ENCODE measurements at regions not wholly inside any gene's neighbourhood (a gene's known extent, or its start where the extent isn't known, plus 50 kb on each side); places are given as distances from the start of the nearest gene placed in this dataset.

- Mint-ChIP-seq H3K9me3 (no peaks in the 10 kb centered on the region), H3K36me3 (ENCODE audit: insufficient read depth) (no peaks in the 10 kb centered on the region), H3K4me3 (no peak overlapping the region), H3K27me3 (peaks cover 53 to 58% of the 10 kb centered on the region in 2 donors), H3K4me1 (ENCODE audit: low read depth in 2 of 2) (no peaks in the 10 kb centered on the region), H3K27ac (no peak overlapping the region)
- ATAC-seq (replicated peaks) = no peak
- no peak for DNase-seq
Observed at GRCh38 chr3:124516333-124516732, 213.9 kb upstream of the UMPS start.

DNA sequence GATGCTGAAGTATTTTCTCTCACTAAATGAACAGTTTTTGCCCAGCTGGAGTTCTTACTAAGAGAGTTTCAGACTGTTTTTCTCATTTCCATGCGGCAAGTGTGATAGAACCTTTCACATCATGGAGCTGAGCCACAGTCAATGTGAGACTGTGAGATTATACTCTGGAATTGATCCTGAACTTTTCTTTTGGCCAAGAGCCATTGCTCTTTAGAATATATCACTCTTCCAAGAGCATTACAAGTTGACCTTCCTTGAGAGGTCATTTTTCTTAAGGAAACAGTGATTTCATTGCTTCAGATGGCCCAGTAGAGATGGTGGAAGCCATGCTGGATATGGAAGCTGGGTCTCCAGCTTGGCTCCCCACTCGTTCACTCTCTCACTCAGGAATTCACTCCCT lies 212.9 kb upstream of the UMPS start:
- Mint-ChIP-seq H3K36me3 (ENCODE audit: insufficient read depth) (no peaks in the 10 kb centered on the region), H3K4me1 (ENCODE audit: low read depth in 2 of 2) (no peaks in the 10 kb centered on the region), H3K9me3 (no peaks in the 10 kb centered on the region), H3K4me3 (no peak overlapping the region), H3K27me3 (peaks cover 51% of the 10 kb centered on the region in 2 donors), H3K27ac (no peak overlapping the region)
- ATAC-seq (replicated peaks) = no peak
- no peak for DNase-seq

DNA sequence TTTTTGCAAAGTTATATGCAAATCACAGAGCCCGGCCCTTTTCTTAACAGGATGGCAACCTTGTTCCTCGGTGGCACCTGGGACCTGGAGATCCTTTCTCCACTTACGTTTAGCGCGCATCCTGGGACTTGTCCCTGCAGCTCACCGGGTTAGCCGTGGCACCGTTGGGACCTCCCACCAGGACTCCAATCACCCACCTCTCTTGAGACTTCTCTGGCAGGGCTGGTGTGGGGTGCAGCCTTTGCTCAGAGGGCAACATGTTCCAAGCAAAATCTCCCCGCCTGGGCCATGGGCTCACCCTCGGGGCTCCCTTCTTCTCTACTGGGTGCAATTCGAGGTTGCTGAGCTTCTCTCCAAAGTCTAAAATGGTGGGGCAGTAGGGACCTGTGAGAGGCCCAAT lies 211.9 kb upstream of the UMPS start:
- Mint-ChIP-seq H3K4me3 (no peak overlapping the region), H3K27me3 (peaks cover 42 to 44% of the 10 kb centered on the region in 2 donors), H3K4me1 (ENCODE audit: low read depth in 2 of 2) (no peaks in the 10 kb centered on the region), H3K36me3 (ENCODE audit: insufficient read depth) (no peaks in the 10 kb centered on the region), H3K9me3 (no peaks in the 10 kb centered on the region), H3K27ac (no peak overlapping the region)
- DNase-seq (no peak), ATAC-seq (replicated peaks) (no peak)

GRCh38 chr3:124519591-124520194 lies 210.6 kb upstream of the UMPS start:
- Mint-ChIP-seq H3K9me3 (no peaks in the 10 kb centered on the region), H3K27ac (no peak overlapping the region), H3K27me3 (peaks cover 30 to 37% of the 10 kb centered on the region in 2 donors), H3K4me1 (ENCODE audit: low read depth in 2 of 2) (no peaks in the 10 kb centered on the region), H3K36me3 (ENCODE audit: insufficient read depth) (no peaks in the 10 kb centered on the region), H3K4me3 (no peak overlapping the region)
- ATAC-seq (replicated peaks) = no peak
- no peak for DNase-seq

DNA sequence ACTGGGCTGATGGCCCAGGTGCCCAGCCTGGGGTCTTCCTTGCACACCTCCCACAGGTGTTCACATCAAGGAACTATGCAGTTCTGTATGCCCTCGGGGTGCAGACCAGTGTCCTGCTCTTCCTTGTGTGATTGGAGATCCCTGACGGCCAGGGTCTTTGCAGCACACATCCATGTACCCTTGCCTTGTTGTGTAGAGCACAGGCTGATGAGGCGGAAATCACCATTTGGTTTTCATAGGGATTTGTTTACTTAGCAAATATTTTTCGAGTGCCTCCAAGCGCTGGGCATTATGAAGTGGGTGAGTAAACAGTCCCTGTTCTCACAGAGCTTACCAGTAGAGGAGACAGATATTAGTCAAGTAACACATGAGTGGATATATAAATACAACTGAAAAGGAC lies 209.3 kb upstream of the UMPS start:
- H3K9me3 Mint-ChIP-seq = no peaks in the 10 kb centered on the region
- H3K27ac Mint-ChIP-seq = no peak overlapping the region

DNA sequence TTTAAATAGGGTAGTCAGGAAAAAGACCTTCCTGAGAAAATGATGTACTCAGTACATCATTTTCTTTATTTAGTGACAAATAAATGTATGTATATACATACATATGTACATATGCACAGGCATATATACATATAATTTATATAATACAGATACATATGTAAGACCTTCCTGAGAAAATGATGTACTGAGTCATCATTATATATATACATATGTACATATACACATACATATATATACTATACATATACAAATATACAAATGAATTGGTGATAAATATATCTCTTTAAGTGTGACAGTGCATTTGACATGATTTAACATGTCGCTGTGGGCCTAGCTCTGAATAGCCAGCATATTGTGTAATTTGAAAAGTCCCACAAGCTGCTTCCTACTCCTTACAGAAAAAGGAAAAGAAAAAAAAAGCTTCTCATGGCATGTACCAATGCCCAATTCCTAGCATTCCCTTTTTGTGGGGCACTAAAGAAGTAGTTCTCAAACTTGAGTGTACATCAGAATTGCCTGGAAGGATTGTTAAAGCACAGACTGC lies 208.1 kb upstream of the UMPS start:
- Mint-ChIP-seq H3K36me3 (ENCODE audit: insufficient read depth) (no peaks in the 10 kb centered on the region), H3K27me3 (peaks cover 39 to 40% of the 10 kb centered on the region in 2 donors), H3K9me3 (peaks cover 0 to 6% of the 10 kb centered on the region in 2 donors), H3K4me1 (ENCODE audit: low read depth in 2 of 2) (no peaks in the 10 kb centered on the region), H3K4me3 (no peak overlapping the region), H3K27ac (no peak overlapping the region)
- DNase-seq (no peak), ATAC-seq (replicated peaks) (no peak)

More for the DNA sequence above, 209.3 kb upstream of the UMPS start:
- ATAC-seq (replicated peaks) (no peak), DNase-seq (no peak)
- Mint-ChIP-seq H3K27me3 (peaks cover 36 to 37% of the 10 kb centered on the region in 2 donors), H3K4me3 (no peak overlapping the region), H3K36me3 (ENCODE audit: insufficient read depth) (no peaks in the 10 kb centered on the region), H3K4me1 (ENCODE audit: low read depth in 2 of 2) (no peaks in the 10 kb centered on the region)

DNA sequence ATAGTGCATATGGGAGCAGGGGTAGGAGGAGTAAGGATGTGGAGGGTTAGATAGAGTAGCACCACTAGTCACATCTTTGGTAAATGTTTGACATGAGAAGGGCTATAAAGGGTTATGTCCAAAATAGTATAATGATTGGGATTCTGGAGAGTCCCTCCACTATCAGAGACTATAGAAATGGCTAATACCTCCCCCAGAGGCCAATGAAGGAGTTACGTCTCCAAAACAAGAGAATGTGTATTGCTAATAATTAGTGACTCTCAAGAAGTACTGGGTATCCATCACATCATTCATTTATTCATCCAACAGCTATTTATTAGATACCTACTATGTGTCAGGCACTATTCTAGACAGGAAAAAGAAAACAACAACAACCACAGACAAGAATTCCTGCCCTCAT lies 203.7 kb upstream of the UMPS start:
- H3K4me3 Mint-ChIP-seq = no peak overlapping the region
- no peak for DNase-seq
- no peak for ATAC-seq (replicated peaks)
- peaks cover 17 to 45% of the 10 kb centered on the region in 2 donors for H3K27me3 Mint-ChIP-seq
- no peak overlapping the region for H3K27ac Mint-ChIP-seq
- H3K4me1 Mint-ChIP-seq (ENCODE audit: low read depth in 2 of 2) = no peaks in the 10 kb centered on the region
- peaks cover 0 to 6% of the 10 kb centered on the region in 2 donors for H3K9me3 Mint-ChIP-seq
- no peaks in the 10 kb centered on the region for H3K36me3 Mint-ChIP-seq (ENCODE audit: insufficient read depth)

DNA sequence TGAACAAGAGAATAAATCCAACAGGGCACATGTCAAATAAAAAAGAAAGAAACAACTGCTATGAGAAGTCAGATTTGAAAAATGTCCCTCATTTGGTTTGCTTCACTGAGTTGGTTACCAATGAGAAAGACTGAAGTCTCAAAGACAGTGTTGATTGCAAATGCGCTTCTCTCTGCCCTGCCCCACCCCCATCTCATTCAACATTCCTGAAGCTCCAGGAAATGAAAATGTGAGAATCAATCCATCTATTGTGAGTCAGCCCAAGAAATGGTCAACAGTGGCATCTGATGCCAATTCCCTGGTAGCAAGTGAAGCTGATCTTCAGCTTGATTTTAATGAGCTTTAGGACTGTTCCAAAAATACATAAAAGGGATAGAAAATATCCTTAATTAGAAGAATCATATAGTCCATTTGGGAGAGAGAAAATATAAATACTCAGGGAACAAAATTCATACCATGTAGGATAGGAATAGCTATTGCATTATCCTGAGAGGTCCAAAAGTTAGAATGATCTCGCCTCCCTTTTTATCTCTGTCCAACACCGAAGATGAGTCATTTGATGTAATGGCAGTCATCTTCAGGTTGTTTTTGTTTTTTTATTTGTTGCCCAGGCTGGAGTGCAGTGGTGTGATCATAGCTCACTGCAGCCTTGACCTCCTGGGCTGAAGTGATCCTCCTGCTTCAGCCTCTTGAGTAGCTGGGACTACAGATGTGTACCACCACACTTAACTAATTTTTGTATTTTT lies 200.3 kb upstream of the UMPS start:
- Mint-ChIP-seq H3K27me3 (peaks cover 18 to 47% of the 10 kb centered on the region in 2 donors), H3K36me3 (ENCODE audit: insufficient read depth) (no peaks in the 10 kb centered on the region), H3K4me3 (no peak overlapping the region), H3K27ac (no peak overlapping the region), H3K9me3 (peaks cover 0 to 6% of the 10 kb centered on the region in 2 donors), H3K4me1 (ENCODE audit: low read depth in 2 of 2) (no peaks in the 10 kb centered on the region)
- no peak for DNase-seq
- ATAC-seq (replicated peaks) = no peak

DNA sequence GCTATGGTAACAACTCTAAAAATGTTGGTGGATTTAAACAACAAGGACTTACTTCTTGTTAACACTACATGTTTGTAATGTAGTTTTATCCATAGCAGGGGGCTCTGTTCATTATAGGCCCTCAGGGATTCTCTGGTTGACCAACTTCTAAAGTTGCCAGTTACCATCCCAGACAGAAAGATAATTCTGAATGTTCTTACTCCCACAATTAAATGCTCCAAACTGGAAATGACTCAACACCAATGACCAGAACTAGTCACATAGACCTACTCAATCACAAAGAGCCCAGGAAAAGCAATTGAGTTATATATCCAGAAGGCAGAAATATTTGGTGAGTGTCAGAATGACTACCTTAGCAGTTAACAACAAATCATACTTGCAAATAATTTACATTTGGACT lies 199.3 kb upstream of the UMPS start:
- Mint-ChIP-seq H3K4me3 (no peak overlapping the region), H3K9me3 (peaks cover 0 to 6% of the 10 kb centered on the region in 2 donors), H3K4me1 (ENCODE audit: low read depth in 2 of 2) (no peaks in the 10 kb centered on the region), H3K27me3 (peaks cover 18 to 41% of the 10 kb centered on the region in 2 donors), H3K27ac (no peak overlapping the region), H3K36me3 (ENCODE audit: insufficient read depth) (no peaks in the 10 kb centered on the region)
- no peak for ATAC-seq (replicated peaks)
- no peak for DNase-seq

- Mint-ChIP-seq H3K27me3 (peaks cover 13 to 34% of the 10 kb centered on the region in 2 donors), H3K27ac (no peak overlapping the region), H3K9me3 (peaks cover 0 to under 1% of the 10 kb centered on the region in 2 donors), H3K4me3 (no peak overlapping the region), H3K4me1 (ENCODE audit: low read depth in 2 of 2) (no peaks in the 10 kb centered on the region), H3K36me3 (ENCODE audit: insufficient read depth) (no peaks in the 10 kb centered on the region)
- ATAC-seq (replicated peaks) (no peak), DNase-seq (no peak)
Observed at GRCh38 chr3:124532071-124532470, 198.2 kb upstream of the UMPS start.

DNA sequence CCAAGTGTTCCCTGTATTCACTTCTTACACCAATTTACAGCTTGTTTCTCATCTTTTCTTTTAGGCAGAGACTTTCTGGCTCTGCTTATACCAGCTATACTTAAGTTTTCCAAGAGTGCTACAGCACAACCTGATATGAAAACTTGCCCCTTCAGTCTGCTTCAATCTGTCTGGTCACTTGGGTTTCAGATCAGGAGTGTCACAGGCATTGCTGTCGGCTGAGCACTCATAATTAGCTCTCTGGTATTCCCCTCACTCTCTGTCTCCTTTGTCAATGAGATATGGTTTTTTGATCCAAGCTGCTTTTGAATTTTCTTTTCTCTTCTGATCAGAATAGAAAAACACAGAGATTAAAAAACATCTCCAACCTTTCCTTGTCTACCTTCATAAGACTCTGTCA lies 194.9 kb upstream of the UMPS start:
- H3K27ac Mint-ChIP-seq = no peak overlapping the region
- no peak overlapping the region for H3K4me3 Mint-ChIP-seq
- H3K36me3 Mint-ChIP-seq (ENCODE audit: insufficient read depth) = no peaks in the 10 kb centered on the region
- no peaks in the 10 kb centered on the region for H3K4me1 Mint-ChIP-seq (ENCODE audit: low read depth in 2 of 2)
- H3K9me3 Mint-ChIP-seq = no peaks in the 10 kb centered on the region
- DNase-seq (no peak), ATAC-seq (replicated peaks) (no peak)
- peaks cover 12 to 14% of the 10 kb centered on the region in 2 donors for H3K27me3 Mint-ChIP-seq

GRCh38 chr3:124540550-124541211 lies 189.6 kb upstream of the UMPS start:
- no peak overlapping the region for H3K4me3 Mint-ChIP-seq
- ATAC-seq (replicated peaks) (no peak), DNase-seq (no peak)
- no peaks in the 10 kb centered on the region for H3K4me1 Mint-ChIP-seq (ENCODE audit: low read depth in 2 of 2)
- peaks cover 2 to 8% of the 10 kb centered on the region in 2 donors for H3K27me3 Mint-ChIP-seq
- no peak overlapping the region for H3K27ac Mint-ChIP-seq
- no peaks in the 10 kb centered on the region for H3K9me3 Mint-ChIP-seq
- peaks cover 4% of the 10 kb centered on the region for H3K36me3 Mint-ChIP-seq (ENCODE audit: insufficient read depth)

- DNase-seq = no peak
- Mint-ChIP-seq H3K4me3 (no peak overlapping the region), H3K4me1 (ENCODE audit: low read depth in 2 of 2) (no peaks in the 10 kb centered on the region), H3K36me3 (ENCODE audit: insufficient read depth) (peaks cover 4% of the 10 kb centered on the region), H3K9me3 (no peaks in the 10 kb centered on the region), H3K27ac (no peak overlapping the region), H3K27me3 (peaks cover 14% of the 10 kb centered on the region in 2 donors)
- ATAC-seq (replicated peaks) = no peak
Observed at GRCh38 chr3:124542214-124542869, 187.9 kb upstream of the UMPS start.
